Medulla oblongata (tissue), 1 donor: ENCODE measurements at regions not wholly inside any gene's neighbourhood (a gene's known extent, or its start where the extent isn't known, plus 50 kb on each side); places are given as distances from the start of the nearest gene placed in this dataset.
"Not testable (repeated sequence)": the region's sequence is repeated elsewhere in the genome, so short reads cannot be mapped to it uniquely, and the experiment has no call there.

Experiments
- DNase-seq: peaks from one replicate; pipeline ENCODE4 v3.0.0-alpha.2; 2015; ENCODE audit errors: extremely low spot score

- DNase-seq, result peak; percentile 60
These were observed 153.4 kb upstream of the CCDC150 start for GRCh38 chr2:196486146-196486545.

GRCh38 chr2:196487417-196487816 lies 152.1 kb upstream of the CCDC150 start:
- DNase-seq, result no peak

GRCh38 chr2:196489371-196489770 lies 150.1 kb upstream of the CCDC150 start:
- no peak for DNase-seq

- DNase-seq, result no peak
These were observed 146.6 kb upstream of the CCDC150 start for GRCh38 chr2:196492946-196493345.

GRCh38 chr2:196498962-196499361 lies 140.6 kb upstream of the CCDC150 start:
- no peak for DNase-seq

GRCh38 chr2:196499686-196500085 lies 139.8 kb upstream of the CCDC150 start:
- DNase-seq, result no peak

- no peak for DNase-seq
These were observed 138.7 kb upstream of the CCDC150 start for GRCh38 chr2:196500686-196501431.

- no peak for DNase-seq
These were observed 137.7 kb upstream of the CCDC150 start for GRCh38 chr2:196501836-196502235.

- DNase-seq, result peak; percentile 33
These were observed 137.1 kb upstream of the CCDC150 start for GRCh38 chr2:196502386-196502785.

GRCh38 chr2:196503398-196503797 lies 136.1 kb upstream of the CCDC150 start:
- DNase-seq, result no peak

GRCh38 chr2:196504788-196505187 lies 134.7 kb upstream of the CCDC150 start:
- DNase-seq, result no peak

GRCh38 chr2:196510246-196510645 lies 129.3 kb upstream of the CCDC150 start:
- no peak for DNase-seq

- no peak for DNase-seq
These were observed 128.0 kb upstream of the CCDC150 start for GRCh38 chr2:196511258-196512168.

GRCh38 chr2:196513796-196514526 lies 125.6 kb upstream of the CCDC150 start:
- no peak for DNase-seq

GRCh38 chr2:196514641-196515040 lies 124.9 kb upstream of the CCDC150 start:
- no peak for DNase-seq

GRCh38 chr2:196515051-196515450 lies 124.5 kb upstream of the CCDC150 start:
- no peak for DNase-seq

- DNase-seq, result no peak
These were observed 123.9 kb upstream of the CCDC150 start for GRCh38 chr2:196515608-196516007.

- DNase-seq, result no peak
These were observed 123.0 kb upstream of the CCDC150 start for GRCh38 chr2:196516564-196516963.

- DNase-seq, result no peak
These were observed 118.9 kb upstream of the CCDC150 start for GRCh38 chr2:196520605-196521004.

GRCh38 chr2:196526981-196527725 lies 112.4 kb upstream of the CCDC150 start:
- DNase-seq, result not testable (repeated sequence)

- DNase-seq, result peak; percentile 51
These were observed 110.9 kb upstream of the CCDC150 start for GRCh38 chr2:196528486-196529223.
